ENCODE measurements at regions not wholly inside any gene's neighbourhood (a gene's known extent, or its start where the extent isn't known, plus 50 kb on each side); places are given as distances from the start of the nearest gene placed in this dataset.

DNA sequence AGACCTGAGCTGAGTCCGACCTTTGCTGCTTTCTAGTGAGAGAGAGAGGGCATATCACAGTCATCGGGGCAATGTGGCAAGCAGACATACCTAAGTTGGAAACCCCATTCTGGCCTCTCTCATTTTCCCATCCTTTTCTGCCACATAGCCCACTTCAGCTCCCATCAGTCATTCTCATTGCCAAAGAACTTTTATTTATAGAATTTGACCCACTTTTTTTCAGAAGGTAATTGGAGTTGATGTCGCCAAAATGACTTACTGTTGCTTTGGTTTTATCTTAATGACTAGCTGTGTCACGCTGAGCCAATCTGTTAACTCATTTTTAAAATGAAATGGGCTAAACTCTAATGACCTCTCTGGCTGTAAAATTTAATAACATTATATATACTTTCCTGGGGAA is 63.9 kb upstream of the RMST start:
- no peaks in the 10 kb centered on the region for H3K4me1 ChIP-seq (ENCODE audit: control insufficient read depth, insufficient read depth, low read length)
- H3K4me3 ChIP-seq (ENCODE audit: low read length) = no peak overlapping the region
- WGBS (ENCODE audit: insufficient coverage, insufficient read length) = no CpG with 5 or more reads among the region's 4 CpGs
- no peaks in the 10 kb centered on the region for H3K36me3 ChIP-seq (ENCODE audit: control insufficient read depth, insufficient read depth, low read length)
- H3K9me3 ChIP-seq (ENCODE audit: control insufficient read depth, insufficient read depth, low read length) = no peaks in the 10 kb centered on the region
- H3K27ac ChIP-seq (ENCODE audit: low read length) = no peak overlapping the region
- no peaks in the 10 kb centered on the region for H3K27me3 ChIP-seq (ENCODE audit: control insufficient read depth, insufficient read depth, low read length)
- no peak for DNase-seq (ENCODE audit: low read depth, low spot score)

DNA sequence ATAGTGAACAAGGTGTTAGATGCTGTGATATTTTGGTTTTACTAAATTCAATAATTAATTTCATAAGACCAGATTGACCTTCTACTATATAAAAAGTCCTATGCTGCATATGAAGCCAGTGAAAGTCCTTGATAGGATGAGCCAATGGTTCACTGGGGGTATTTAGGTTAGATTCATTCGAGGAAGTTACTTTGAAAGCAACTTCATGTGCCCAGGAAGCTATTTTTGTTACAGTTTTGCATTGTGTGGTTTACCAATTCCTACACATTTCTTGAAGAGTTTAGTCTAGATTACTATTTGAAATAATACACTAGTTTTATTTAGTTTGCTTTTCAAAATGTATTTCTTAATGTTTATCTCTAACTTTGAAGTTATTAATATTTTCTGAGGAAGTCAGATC is 58.5 kb upstream of the RMST start:
- no peaks in the 10 kb centered on the region for H3K9me3 ChIP-seq (ENCODE audit: control insufficient read depth, insufficient read depth, low read length)
- H3K36me3 ChIP-seq (ENCODE audit: control insufficient read depth, insufficient read depth, low read length) = no peaks in the 10 kb centered on the region
- no peaks in the 10 kb centered on the region for H3K4me1 ChIP-seq (ENCODE audit: control insufficient read depth, insufficient read depth, low read length)
- no peak overlapping the region for H3K4me3 ChIP-seq (ENCODE audit: low read length)
- no peak overlapping the region for H3K27ac ChIP-seq (ENCODE audit: low read length)
- H3K27me3 ChIP-seq (ENCODE audit: control insufficient read depth, insufficient read depth, low read length) = no peaks in the 10 kb centered on the region
- no peak for DNase-seq (ENCODE audit: low read depth, low spot score)
- whole genome bisulfite sequencing (ENCODE audit: insufficient coverage, insufficient read length) = no CpG with 5 or more reads among the region's 1 CpG

DNA sequence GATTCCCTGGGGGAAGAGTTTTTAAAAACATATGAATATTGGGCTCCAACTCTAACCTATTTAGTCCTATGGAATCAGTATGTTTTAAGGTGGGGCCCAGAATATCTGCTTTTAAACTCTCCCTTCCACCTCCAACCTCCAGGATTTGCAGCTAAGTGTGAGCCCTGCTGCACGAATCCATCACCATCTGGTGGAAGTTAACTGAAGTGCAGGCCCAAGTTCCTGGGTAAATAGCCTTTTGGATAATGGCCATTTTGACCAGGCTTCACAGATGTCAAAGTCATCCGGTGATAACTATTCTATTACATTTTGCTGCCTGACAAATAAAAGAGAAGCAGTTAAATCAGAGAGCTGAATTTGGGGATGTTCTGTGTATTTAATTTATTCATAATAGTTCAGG is 58.1 kb upstream of the RMST start:
- no CpG with 5 or more reads among the region's 2 CpGs for WGBS (ENCODE audit: insufficient coverage, insufficient read length)
- Histone ChIP-seq H3K36me3 (ENCODE audit: control insufficient read depth, insufficient read depth, low read length) (no peaks in the 10 kb centered on the region), H3K4me3 (ENCODE audit: low read length) (no peak overlapping the region), H3K27me3 (ENCODE audit: control insufficient read depth, insufficient read depth, low read length) (no peaks in the 10 kb centered on the region), H3K9me3 (ENCODE audit: control insufficient read depth, insufficient read depth, low read length) (no peaks in the 10 kb centered on the region), H3K27ac (ENCODE audit: low read length) (no peak overlapping the region), H3K4me1 (ENCODE audit: control insufficient read depth, insufficient read depth, low read length) (no peaks in the 10 kb centered on the region)
- DNase-seq (ENCODE audit: low read depth, low spot score) = peak; percentile 60

DNA sequence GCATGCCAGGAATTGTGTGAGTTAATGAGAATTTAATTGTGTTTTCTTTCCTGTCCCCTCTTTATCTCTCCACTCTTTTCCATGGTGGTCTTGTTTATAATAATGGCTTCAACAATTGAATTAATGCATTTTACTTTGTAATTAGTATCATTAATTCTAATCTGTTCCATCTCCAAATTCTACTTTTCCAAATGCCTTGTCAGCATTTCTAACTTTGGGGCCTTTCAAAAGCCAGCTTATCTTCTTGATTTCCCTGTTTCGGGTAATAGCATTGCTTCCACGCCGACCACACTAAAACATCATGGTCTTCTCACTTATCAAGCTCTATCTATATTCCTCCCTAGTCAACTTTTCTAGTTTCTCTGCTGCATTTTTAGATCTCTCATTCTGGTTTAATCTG is 54.2 kb upstream of the RMST start:
- no peaks in the 10 kb centered on the region for H3K9me3 ChIP-seq (ENCODE audit: control insufficient read depth, insufficient read depth, low read length)
- no peaks in the 10 kb centered on the region for H3K4me1 ChIP-seq (ENCODE audit: control insufficient read depth, insufficient read depth, low read length)
- H3K27ac ChIP-seq (ENCODE audit: low read length) = no peak overlapping the region
- no peaks in the 10 kb centered on the region for H3K27me3 ChIP-seq (ENCODE audit: control insufficient read depth, insufficient read depth, low read length)
- WGBS (ENCODE audit: insufficient coverage, insufficient read length) = no CpG with 5 or more reads among the region's 3 CpGs
- DNase-seq (ENCODE audit: low read depth, low spot score) = no peak
- no peaks in the 10 kb centered on the region for H3K36me3 ChIP-seq (ENCODE audit: control insufficient read depth, insufficient read depth, low read length)
- H3K4me3 ChIP-seq (ENCODE audit: low read length) = no peak overlapping the region

DNA sequence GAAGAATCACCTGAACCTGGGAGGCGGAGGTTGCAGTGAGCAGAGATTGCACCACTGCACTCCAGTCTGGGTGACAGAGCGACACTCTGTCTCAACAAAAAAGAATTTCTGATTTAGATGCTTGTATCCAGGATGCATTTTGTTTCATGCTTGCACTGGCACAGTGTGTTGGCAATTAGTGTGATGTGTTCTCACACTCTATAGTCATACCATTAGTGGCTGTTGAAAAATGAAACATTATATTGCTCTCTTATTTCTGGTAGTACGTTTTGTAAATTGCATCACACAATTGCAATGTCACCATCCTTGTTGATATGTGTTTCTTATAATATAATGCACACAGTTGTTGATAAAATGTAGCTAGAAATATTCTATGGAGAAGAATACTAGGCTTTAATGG is 51.3 kb upstream of the RMST start:
- H3K9me3 ChIP-seq (ENCODE audit: control insufficient read depth, insufficient read depth, low read length) = no peaks in the 10 kb centered on the region
- WGBS (ENCODE audit: insufficient coverage, insufficient read length) = no CpG with 5 or more reads among the region's 3 CpGs
- no peak overlapping the region for H3K27ac ChIP-seq (ENCODE audit: low read length)
- no peaks in the 10 kb centered on the region for H3K36me3 ChIP-seq (ENCODE audit: control insufficient read depth, insufficient read depth, low read length)
- no peak overlapping the region for H3K4me3 ChIP-seq (ENCODE audit: low read length)
- no peak for DNase-seq (ENCODE audit: low read depth, low spot score)
- H3K4me1 ChIP-seq (ENCODE audit: control insufficient read depth, insufficient read depth, low read length) = no peaks in the 10 kb centered on the region
- no peaks in the 10 kb centered on the region for H3K27me3 ChIP-seq (ENCODE audit: control insufficient read depth, insufficient read depth, low read length)

All from iPS DF 6.9 (cell line).